ENCODE measurements at regions not wholly inside any gene's neighbourhood (a gene's known extent, or its start where the extent isn't known, plus 50 kb on each side); places are given as distances from the start of the nearest gene placed in this dataset.
A peak's percentile ranks its signal among the peaks of the same experiment; 100 is the strongest.

DNA sequence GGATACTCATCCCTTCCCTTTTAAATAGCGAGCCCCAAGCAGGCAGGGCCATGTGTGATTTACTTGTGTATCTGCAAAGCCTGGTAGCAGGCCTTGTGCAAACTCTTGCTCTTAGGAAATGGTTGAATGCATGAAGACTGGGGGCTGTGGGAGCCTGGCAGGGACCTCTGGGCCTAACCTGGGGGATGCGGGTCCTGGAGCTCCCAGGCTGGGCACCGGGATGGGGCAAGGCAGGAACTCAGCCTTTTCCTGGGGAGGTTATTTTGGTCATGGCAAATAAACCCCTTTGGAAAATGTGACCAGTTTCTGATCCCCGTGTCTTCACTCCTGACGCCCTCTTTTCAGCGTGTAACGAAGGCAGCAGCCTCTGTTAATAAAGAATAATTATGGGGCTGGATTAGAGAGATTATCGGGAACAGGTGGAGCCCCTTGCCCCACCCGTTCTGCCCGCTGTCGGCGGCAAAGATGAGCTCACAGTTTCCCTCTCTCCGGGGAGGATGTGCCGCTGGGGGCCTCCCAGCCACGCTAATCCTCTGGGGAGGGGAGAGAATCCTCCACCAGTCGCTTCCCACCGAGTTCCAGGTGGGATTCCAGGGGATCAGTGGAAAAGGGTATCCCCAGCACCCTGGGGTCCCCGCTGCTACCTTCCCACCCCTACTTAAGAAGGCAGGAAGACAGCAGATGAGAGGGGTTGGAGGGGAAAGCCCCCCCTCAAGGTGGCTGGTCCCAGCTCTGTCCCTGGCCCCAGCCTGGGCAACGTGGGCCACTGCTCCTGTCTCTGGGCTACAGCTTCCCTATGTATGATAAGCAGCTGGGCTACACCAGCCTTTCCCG lies 69.7 kb upstream of the WNT4 start:
- no peak overlapping the region for H3K4me3 ChIP-seq (ENCODE audit: low read length in 2 of 2)
- no peaks in the 10 kb centered on the region for H3K4me1 Mint-ChIP-seq
- peaks cover 39 to 43% of the 10 kb centered on the region in 2 donors for H3K27me3 Mint-ChIP-seq
- H3K9me3 ChIP-seq (ENCODE audit: control insufficient read depth in 1 of 2, low read length in 2 of 2) = no peaks in the 10 kb centered on the region
- DNase-seq = no peak
- H3K4me1 ChIP-seq (ENCODE audit: insufficient read depth, low read length) = no peaks in the 10 kb centered on the region
- H3K9me3 Mint-ChIP-seq = no peaks in the 10 kb centered on the region
- peaks cover 4% of the 10 kb centered on the region for H3K27me3 ChIP-seq (ENCODE audit: insufficient read depth, low read length)
- CTCF ChIA-PET (ENCODE audit: partially characterized antibody) = no interaction called here
- no peaks in the 10 kb centered on the region for H3K36me3 ChIP-seq (ENCODE audit: insufficient read depth, low read length)
- no peak overlapping the region for H3K27ac ChIP-seq (ENCODE audit: low read depth, low read length)
- intact Hi-C loops (cut with micrococcal nuclease) = no loop called here
- H3K36me3 Mint-ChIP-seq = no peaks in the 10 kb centered on the region
- H3K27ac Mint-ChIP-seq = no peak overlapping the region
- POLR2A ChIA-PET (ENCODE audit: partially characterized antibody) = no interaction called here
- H3K4me3 Mint-ChIP-seq = no peak overlapping the region

DNA sequence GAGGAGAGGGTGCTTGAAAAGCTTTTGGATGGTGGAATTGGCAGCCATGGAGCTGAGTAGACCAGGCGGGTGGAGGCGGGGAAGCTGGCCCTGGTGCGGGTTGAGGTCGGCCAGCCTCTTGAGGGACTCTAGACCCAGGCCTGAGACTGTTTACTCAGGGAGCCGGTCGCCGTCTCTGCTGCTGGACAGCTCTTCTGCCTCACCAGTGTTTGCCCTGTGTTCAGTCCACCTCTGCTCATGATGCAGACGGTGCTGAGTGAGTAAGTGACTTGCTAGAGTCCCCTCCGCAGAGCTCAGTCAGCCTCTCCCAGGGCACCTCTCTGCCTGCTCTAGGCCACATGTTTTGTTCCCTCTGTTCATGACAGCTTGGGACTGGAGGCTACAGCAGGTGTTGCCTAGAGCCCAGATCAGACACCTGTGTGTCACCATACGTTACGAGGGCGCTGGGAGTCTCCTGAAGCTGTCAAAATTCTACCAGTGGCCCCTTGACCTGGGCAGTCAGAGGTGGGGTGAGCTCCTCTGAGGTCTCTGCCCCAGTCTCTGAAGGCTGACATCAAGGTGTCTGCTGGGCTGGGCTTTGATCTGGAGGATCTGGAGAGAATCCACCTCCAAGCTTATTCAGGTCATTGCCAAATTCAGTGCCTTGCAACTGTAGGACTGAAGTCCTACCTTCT lies 73.5 kb upstream of the WNT4 start:
- DNase-seq = no peak
- intact Hi-C loops (cut with micrococcal nuclease) = no loop called here
- Mint-ChIP-seq H3K4me1 (no peaks in the 10 kb centered on the region), H3K27me3 (peaks cover 20 to 31% of the 10 kb centered on the region in 2 donors), H3K27ac (no peak overlapping the region), H3K4me3 (no peak overlapping the region), H3K36me3 (no peaks in the 10 kb centered on the region), H3K9me3 (no peaks in the 10 kb centered on the region)
- POLR2A ChIA-PET (ENCODE audit: partially characterized antibody) = no interaction called here
- no peaks in the 10 kb centered on the region for H3K9me3 ChIP-seq (ENCODE audit: control insufficient read depth in 1 of 2, low read length in 2 of 2)
- H3K27me3 ChIP-seq (ENCODE audit: insufficient read depth, low read length) = no peaks in the 10 kb centered on the region
- CTCF ChIA-PET (ENCODE audit: partially characterized antibody) = no interaction called here
- no peaks in the 10 kb centered on the region for H3K36me3 ChIP-seq (ENCODE audit: insufficient read depth, low read length)
- H3K4me1 ChIP-seq (ENCODE audit: insufficient read depth, low read length) = no peaks in the 10 kb centered on the region
- no peak overlapping the region for H3K4me3 ChIP-seq (ENCODE audit: low read length in 2 of 2)
- H3K27ac ChIP-seq (ENCODE audit: low read depth, low read length) = no peak overlapping the region

DNA sequence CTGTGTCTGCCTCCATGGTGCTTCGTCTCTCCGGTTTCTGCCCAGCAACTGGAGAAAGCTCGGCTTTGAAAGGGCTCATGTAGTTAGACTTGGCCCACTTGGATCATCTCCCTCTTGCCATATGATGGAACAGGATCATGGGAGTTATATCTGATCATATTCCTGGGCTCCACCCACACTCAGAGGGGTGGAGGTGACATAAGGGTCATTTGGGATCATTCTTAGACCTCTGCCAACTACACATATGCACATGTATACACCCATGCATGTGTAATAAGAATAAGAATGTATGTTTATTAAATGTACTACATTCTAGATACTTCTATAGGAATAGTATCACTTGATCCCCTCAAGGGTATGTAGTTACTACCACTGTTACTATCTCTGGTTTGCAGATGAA lies 74.1 kb upstream of the WNT4 start:
- no peaks in the 10 kb centered on the region for H3K4me1 ChIP-seq (ENCODE audit: insufficient read depth, low read length)
- H3K36me3 ChIP-seq (ENCODE audit: insufficient read depth, low read length) = no peaks in the 10 kb centered on the region
- no peak for DNase-seq
- no peaks in the 10 kb centered on the region for H3K9me3 ChIP-seq (ENCODE audit: control insufficient read depth in 1 of 2, low read length in 2 of 2)
- H3K27ac ChIP-seq (ENCODE audit: low read depth, low read length) = no peak overlapping the region
- peaks cover 18 to 29% of the 10 kb centered on the region in 2 donors for H3K27me3 Mint-ChIP-seq
- H3K4me3 Mint-ChIP-seq = no peak overlapping the region
- no peak overlapping the region for H3K4me3 ChIP-seq (ENCODE audit: low read length in 2 of 2)
- H3K4me1 Mint-ChIP-seq = no peaks in the 10 kb centered on the region
- H3K27ac Mint-ChIP-seq = no peak overlapping the region
- CTCF ChIA-PET (ENCODE audit: partially characterized antibody) = no interaction called here
- no peaks in the 10 kb centered on the region for H3K27me3 ChIP-seq (ENCODE audit: insufficient read depth, low read length)
- POLR2A ChIA-PET (ENCODE audit: partially characterized antibody) = no interaction called here
- intact Hi-C loops (cut with micrococcal nuclease) = no loop called here
- H3K36me3 Mint-ChIP-seq = no peaks in the 10 kb centered on the region
- H3K9me3 Mint-ChIP-seq = no peaks in the 10 kb centered on the region

DNA sequence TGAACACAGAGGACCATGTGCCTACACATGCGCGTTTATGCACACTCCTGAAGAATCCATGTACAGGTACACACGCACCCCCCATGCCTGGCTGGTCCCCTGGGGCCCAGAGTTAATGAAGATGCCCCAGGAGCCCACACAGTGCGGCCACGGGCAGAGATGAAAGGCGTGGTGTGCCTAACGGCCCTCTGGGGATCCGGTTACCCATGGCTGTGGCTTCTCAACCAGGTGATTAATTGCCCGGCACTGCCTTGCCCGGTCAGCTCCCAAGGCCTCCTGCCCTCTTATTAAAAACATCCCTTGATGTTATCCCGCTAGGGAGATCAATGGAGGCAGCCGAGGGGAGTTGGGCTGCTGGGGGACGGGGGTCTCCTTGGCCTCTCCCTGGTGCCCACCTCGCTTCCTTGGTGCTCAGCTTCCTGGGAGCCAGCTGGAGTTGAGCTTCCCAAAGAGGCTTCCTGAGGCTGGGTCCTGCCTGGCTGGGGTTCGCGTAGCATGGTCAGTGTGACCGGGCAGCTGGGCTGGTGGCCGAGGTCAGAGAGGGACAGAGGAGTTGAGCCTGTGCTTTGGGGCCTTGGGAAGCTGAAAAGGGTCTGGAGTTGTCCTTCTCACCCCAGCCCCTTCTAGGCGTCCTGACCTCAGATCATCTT lies 75.0 kb upstream of the WNT4 start:
- H3K4me3 Mint-ChIP-seq = no peak overlapping the region
- no peak overlapping the region for H3K27ac Mint-ChIP-seq
- ChIA-PET CTCF (ENCODE audit: partially characterized antibody) (no interaction called here), POLR2A (ENCODE audit: partially characterized antibody) (no interaction called here)
- Histone ChIP-seq H3K4me1 (ENCODE audit: insufficient read depth, low read length) (no peaks in the 10 kb centered on the region), H3K27ac (ENCODE audit: low read depth, low read length) (no peak overlapping the region), H3K27me3 (ENCODE audit: insufficient read depth, low read length) (no peaks in the 10 kb centered on the region), H3K9me3 (ENCODE audit: control insufficient read depth in 1 of 2, low read length in 2 of 2) (no peaks in the 10 kb centered on the region), H3K36me3 (ENCODE audit: insufficient read depth, low read length) (no peaks in the 10 kb centered on the region), H3K4me3 (ENCODE audit: low read length in 2 of 2) (no peak overlapping the region)
- no peaks in the 10 kb centered on the region for H3K36me3 Mint-ChIP-seq
- H3K27me3 Mint-ChIP-seq = peaks cover 18 to 25% of the 10 kb centered on the region in 2 donors
- no peaks in the 10 kb centered on the region for H3K9me3 Mint-ChIP-seq
- DNase-seq = no peak
- no peaks in the 10 kb centered on the region for H3K4me1 Mint-ChIP-seq
- intact Hi-C loops (cut with micrococcal nuclease) = no loop called here

DNA sequence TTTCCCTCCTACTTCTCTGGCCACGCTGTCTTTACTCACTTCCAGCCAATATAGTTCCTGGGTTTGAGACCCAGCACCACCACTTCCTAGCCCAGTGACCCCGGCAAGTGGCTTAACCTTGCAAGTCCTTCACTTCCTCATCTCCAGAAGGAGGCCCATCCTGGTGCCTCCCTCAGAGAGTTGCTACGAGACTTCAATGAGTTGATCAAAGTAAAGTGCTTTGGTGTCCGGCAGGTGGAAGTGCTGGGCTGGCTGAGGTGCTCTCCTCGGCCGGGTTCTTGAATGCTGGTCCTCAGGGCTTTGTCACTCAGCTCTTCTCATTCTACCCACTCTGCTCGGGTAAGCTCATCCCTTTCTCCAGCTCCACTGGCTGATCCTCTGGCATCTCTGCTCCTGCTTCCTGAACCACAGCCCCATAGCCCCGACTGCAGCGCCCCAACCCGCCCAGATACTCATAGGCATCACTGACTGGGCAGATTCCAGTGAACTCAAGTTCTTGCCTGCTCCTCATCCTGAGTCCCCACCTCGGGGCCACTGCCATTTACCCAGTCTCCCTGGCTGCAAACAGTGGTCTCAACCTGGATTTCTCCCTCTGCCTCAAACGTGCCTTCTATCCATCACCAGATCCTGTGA lies 75.8 kb upstream of the WNT4 start:
- Mint-ChIP-seq H3K36me3 (no peaks in the 10 kb centered on the region), H3K4me3 (no peak overlapping the region), H3K9me3 (no peaks in the 10 kb centered on the region), H3K27me3 (peaks cover 15 to 25% of the 10 kb centered on the region in 2 donors), H3K4me1 (no peaks in the 10 kb centered on the region), H3K27ac (no peak overlapping the region)
- intact Hi-C loops (cut with micrococcal nuclease) = no loop called here
- H3K9me3 ChIP-seq (ENCODE audit: control insufficient read depth in 1 of 2, low read length in 2 of 2) = no peaks in the 10 kb centered on the region
- CTCF ChIA-PET (ENCODE audit: partially characterized antibody) = no interaction called here
- H3K27me3 ChIP-seq (ENCODE audit: insufficient read depth, low read length) = no peaks in the 10 kb centered on the region
- H3K27ac ChIP-seq (ENCODE audit: low read depth, low read length) = no peak overlapping the region
- POLR2A ChIA-PET (ENCODE audit: partially characterized antibody) = no interaction called here
- no peak for DNase-seq
- H3K4me3 ChIP-seq (ENCODE audit: low read length in 2 of 2) = no peak overlapping the region
- H3K4me1 ChIP-seq (ENCODE audit: insufficient read depth, low read length) = no peaks in the 10 kb centered on the region
- no peaks in the 10 kb centered on the region for H3K36me3 ChIP-seq (ENCODE audit: insufficient read depth, low read length)

DNA sequence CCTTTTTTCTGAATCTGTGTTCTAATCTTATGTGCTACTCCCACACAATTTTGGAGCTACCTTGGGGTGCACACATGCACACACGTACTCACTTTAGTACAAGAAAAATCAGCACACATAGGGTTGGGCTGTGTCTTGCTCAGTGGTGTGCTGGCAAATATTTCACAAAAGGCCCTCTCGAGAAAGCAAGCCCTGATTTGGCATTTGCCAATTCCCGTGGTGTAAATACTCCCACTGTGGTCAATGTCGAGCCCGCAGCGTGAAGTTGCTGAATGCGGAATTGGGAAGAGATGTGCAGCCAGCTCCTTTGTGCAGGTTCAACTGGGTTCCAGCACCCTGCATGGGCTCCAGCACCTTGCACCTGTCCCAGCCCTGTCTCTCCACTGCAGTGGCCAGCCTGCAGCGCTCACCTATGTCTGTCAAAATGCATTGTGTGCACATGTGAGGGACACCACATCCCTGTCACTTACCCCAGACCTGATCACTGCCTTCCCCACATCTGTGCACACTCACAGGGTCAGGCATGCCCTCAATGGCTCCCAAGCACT lies 78.4 kb upstream of the WNT4 start:
- DNase-seq = no peak
- intact Hi-C loops (cut with micrococcal nuclease) = no loop called here
- Histone ChIP-seq H3K9me3 (ENCODE audit: control insufficient read depth in 1 of 2, low read length in 2 of 2) (no peaks in the 10 kb centered on the region), H3K36me3 (ENCODE audit: insufficient read depth, low read length) (no peaks in the 10 kb centered on the region), H3K27ac (ENCODE audit: low read depth, low read length) (no peak overlapping the region), H3K4me1 (ENCODE audit: insufficient read depth, low read length) (no peaks in the 10 kb centered on the region), H3K4me3 (ENCODE audit: low read length in 2 of 2) (no peak overlapping the region), H3K27me3 (ENCODE audit: insufficient read depth, low read length) (peaks cover 4% of the 10 kb centered on the region)
- Mint-ChIP-seq H3K27me3 (peaks cover 9 to 28% of the 10 kb centered on the region in 2 donors), H3K9me3 (no peaks in the 10 kb centered on the region), H3K27ac (no peak overlapping the region), H3K36me3 (no peaks in the 10 kb centered on the region), H3K4me3 (no peak overlapping the region), H3K4me1 (no peaks in the 10 kb centered on the region)
- POLR2A ChIA-PET (ENCODE audit: partially characterized antibody) = no interaction called here
- CTCF ChIA-PET (ENCODE audit: partially characterized antibody) = no interaction called here

DNA sequence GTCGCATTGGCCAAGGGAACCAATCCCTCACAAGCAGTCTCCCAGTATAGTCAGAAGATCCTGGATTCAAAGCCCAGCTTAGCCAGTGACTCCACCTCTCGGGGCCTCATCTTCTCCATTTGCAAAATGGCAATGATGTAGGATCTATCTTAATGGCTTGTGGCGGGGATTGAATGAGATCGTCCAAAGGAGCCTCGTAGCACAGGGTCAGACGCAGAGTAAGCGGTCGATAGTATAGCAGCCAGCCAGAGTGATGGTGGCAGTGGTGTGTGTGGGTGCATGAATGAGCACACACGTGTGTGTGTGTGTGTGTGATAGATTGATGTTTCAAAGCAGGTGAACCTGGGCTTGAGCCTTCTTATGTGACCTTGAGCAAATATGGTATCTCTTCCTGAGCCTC lies 79.8 kb upstream of the WNT4 start:
- intact Hi-C loops (cut with micrococcal nuclease) = no loop called here
- H3K9me3 Mint-ChIP-seq = no peaks in the 10 kb centered on the region
- H3K36me3 Mint-ChIP-seq = no peaks in the 10 kb centered on the region
- H3K27ac ChIP-seq (ENCODE audit: low read depth, low read length) = no peak overlapping the region
- CTCF ChIA-PET (ENCODE audit: partially characterized antibody) = no interaction called here
- H3K4me3 ChIP-seq (ENCODE audit: low read length in 2 of 2) = no peak overlapping the region
- no peaks in the 10 kb centered on the region for H3K4me1 ChIP-seq (ENCODE audit: insufficient read depth, low read length)
- DNase-seq = no peak
- POLR2A ChIA-PET (ENCODE audit: partially characterized antibody) = no interaction called here
- peaks cover 8 to 26% of the 10 kb centered on the region in 2 donors for H3K27me3 Mint-ChIP-seq
- H3K27ac Mint-ChIP-seq = no peak overlapping the region
- H3K4me1 Mint-ChIP-seq = no peaks in the 10 kb centered on the region
- H3K36me3 ChIP-seq (ENCODE audit: insufficient read depth, low read length) = no peaks in the 10 kb centered on the region
- peaks cover 4% of the 10 kb centered on the region for H3K27me3 ChIP-seq (ENCODE audit: insufficient read depth, low read length)
- H3K4me3 Mint-ChIP-seq = peak overlapping the region in 1 of 8 donors; percentile 34
- H3K9me3 ChIP-seq (ENCODE audit: control insufficient read depth in 1 of 2, low read length in 2 of 2) = no peaks in the 10 kb centered on the region

Data from CD4-positive, alpha-beta memory T cell (primary cell).